ENCODE measurements at regions not wholly inside any gene's neighbourhood (a gene's known extent, or its start where the extent isn't known, plus 50 kb on each side); places are given as distances from the start of the nearest gene placed in this dataset.
"Not testable (repeated sequence)": the region's sequence is repeated elsewhere in the genome, so short reads cannot be mapped to it uniquely, and the experiment has no call there.

DNA sequence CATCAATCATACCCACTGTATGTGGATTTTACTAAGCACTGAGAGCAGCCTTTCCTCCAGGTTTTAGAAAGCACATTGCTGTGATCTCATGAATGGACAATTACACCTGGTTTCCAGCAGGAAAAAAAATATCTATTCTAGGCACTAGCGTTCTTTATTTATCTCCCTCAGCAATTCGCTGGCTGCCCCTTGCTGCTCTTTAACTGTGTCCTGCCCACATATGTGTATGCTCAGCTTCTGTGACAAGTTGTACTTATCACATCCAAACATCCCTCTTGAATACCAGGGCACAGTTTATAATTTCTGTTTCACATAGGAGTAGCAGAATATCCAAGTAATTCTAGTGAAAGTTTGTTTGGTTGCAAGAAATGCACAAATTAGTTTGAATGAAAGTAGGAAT lies 146.8 kb downstream of the USP46 start:
- ChIA-PET POLR2A (no interaction called here), RAD21 (ENCODE audit: low non-redundant PET in 1 of 2, low total read pairs in 2 of 2, uncharacterized antibody in 2 of 2, unreplicated experiment in 2 of 2) (no interaction called here), CTCF (no interaction called here)
- DNase-seq (ENCODE audit: low read depth, low spot score) (no peak), ATAC-seq (no peak)
- no peaks in the 10 kb centered on the region for H4K20me1 ChIP-seq (ENCODE audit: insufficient read depth)
- H3K27ac ChIP-seq (ENCODE audit: low read depth, low read length) = no peak overlapping the region
- no peaks in the 10 kb centered on the region for H3K4me1 ChIP-seq (ENCODE audit: control insufficient read depth in 1 of 2, insufficient read depth in 2 of 2, low read length in 2 of 2)
- intact Hi-C loops (cut with micrococcal nuclease) = no loop called here
- H3K9me3 ChIP-seq (ENCODE audit: control insufficient read depth in 1 of 2, insufficient read depth in 1 of 2, low read depth in 1 of 2, low read length in 2 of 2) = no peaks in the 10 kb centered on the region
- no peaks in the 10 kb centered on the region for H3K36me3 ChIP-seq (ENCODE audit: control insufficient read depth in 1 of 2, insufficient read depth in 2 of 2, low read length in 2 of 2)
- H2AFZ ChIP-seq (ENCODE audit: low read depth, low read length, poor library complexity, severe bottlenecking) = no peak overlapping the region
- H3K4me3 ChIP-seq (replicated peaks in 1 of 2; ENCODE audit: low read depth in 1 of 2, low read length in 2 of 2) = no peak overlapping the region
- no peak overlapping the region for H3K9ac ChIP-seq (ENCODE audit: low read length)
- TF ChIP-seq ZFX (IDR thresholded peaks at IDR 0.05) = no peak
- TF ChIP-seq, protein P1, sequence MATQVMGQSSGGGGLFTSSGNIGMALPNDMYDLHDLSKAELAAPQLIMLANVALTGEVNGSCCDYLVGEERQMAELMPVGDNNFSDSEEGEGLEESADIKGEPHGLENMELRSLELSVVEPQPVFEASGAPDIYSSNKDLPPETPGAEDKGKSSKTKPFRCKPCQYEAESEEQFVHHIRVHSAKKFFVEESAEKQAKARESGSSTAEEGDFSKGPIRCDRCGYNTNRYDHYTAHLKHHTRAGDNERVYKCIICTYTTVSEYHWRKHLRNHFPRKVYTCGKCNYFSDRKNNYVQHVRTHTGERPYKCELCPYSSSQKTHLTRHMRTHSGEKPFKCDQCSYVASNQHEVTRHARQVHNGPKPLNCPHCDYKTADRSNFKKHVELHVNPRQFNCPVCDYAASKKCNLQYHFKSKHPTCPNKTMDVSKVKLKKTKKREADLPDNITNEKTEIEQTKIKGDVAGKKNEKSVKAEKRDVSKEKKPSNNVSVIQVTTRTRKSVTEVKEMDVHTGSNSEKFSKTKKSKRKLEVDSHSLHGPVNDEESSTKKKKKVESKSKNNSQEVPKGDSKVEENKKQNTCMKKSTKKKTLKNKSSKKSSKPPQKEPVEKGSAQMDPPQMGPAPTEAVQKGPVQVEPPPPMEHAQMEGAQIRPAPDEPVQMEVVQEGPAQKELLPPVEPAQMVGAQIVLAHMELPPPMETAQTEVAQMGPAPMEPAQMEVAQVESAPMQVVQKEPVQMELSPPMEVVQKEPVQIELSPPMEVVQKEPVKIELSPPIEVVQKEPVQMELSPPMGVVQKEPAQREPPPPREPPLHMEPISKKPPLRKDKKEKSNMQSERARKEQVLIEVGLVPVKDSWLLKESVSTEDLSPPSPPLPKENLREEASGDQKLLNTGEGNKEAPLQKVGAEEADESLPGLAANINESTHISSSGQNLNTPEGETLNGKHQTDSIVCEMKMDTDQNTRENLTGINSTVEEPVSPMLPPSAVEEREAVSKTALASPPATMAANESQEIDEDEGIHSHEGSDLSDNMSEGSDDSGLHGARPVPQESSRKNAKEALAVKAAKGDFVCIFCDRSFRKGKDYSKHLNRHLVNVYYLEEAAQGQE (IDR thresholded peaks at IDR 0.05; ENCODE audit: low read depth) = no peak
- no peaks in the 10 kb centered on the region for H3K79me2 ChIP-seq (ENCODE audit: insufficient read depth, low read length)
- no TSS peak for BruUV-seq (replicated peaks)
- no peak overlapping the region for H3K4me2 ChIP-seq (ENCODE audit: low read length)
- H3K9me2 ChIP-seq (ENCODE audit: insufficient read depth) = no peaks in the 10 kb centered on the region
- peaks cover 4% of the 10 kb centered on the region; the same call in 1 of the 2 replicates for H3K27me3 ChIP-seq (ENCODE audit: insufficient read depth, low read length)

DNA sequence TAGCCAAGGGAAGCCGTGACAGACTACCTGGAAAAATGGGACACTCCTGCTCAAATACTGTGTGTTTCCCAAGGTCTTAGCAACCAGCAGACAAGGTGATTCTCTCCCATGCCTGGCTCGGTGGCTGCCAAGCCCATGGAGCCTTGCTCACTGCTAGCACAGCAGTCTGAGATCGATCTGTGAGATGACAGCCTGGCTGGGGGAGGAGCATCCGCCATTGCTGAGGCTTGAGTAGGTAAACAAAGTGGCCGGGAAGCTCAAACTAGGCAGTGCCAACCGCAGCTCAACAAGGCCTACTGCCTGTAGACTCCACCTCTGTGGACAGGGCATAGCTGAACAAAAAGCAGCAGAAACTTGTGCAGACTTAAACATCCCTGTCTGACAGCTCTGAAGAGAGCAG lies 137.0 kb downstream of the USP46 start:
- H3K9ac ChIP-seq (ENCODE audit: low read length); H4K20me1 ChIP-seq (ENCODE audit: insufficient read depth); intact Hi-C loops (cut with micrococcal nuclease); H2AFZ ChIP-seq (ENCODE audit: low read depth, low read length, poor library complexity, severe bottlenecking); H3K27me3 ChIP-seq (ENCODE audit: insufficient read depth, low read length); POLR2A ChIA-PET; RAD21 ChIA-PET (ENCODE audit: low non-redundant PET in 1 of 2, low total read pairs in 2 of 2, uncharacterized antibody in 2 of 2, unreplicated experiment in 2 of 2); H3K9me2 ChIP-seq (ENCODE audit: insufficient read depth); H3K4me1 ChIP-seq (ENCODE audit: control insufficient read depth in 1 of 2, insufficient read depth in 2 of 2, low read length in 2 of 2); BruUV-seq (replicated peaks); H3K9me3 ChIP-seq (ENCODE audit: control insufficient read depth in 1 of 2, insufficient read depth in 1 of 2, low read depth in 1 of 2, low read length in 2 of 2); H3K79me2 ChIP-seq (ENCODE audit: insufficient read depth, low read length); CTCF ChIA-PET; H3K36me3 ChIP-seq (ENCODE audit: control insufficient read depth in 1 of 2, insufficient read depth in 2 of 2, low read length in 2 of 2); H3K27ac ChIP-seq (ENCODE audit: low read depth, low read length); DNase-seq (ENCODE audit: low read depth, low spot score); H3K4me3 ChIP-seq (replicated peaks in 1 of 2; ENCODE audit: low read depth in 1 of 2, low read length in 2 of 2); H3K4me2 ChIP-seq (ENCODE audit: low read length); ATAC-seq: not testable (repeated sequence)
